Brain microvascular endothelial cell (primary cell): ENCODE measurements at regions not wholly inside any gene's neighbourhood (a gene's known extent, or its start where the extent isn't known, plus 50 kb on each side); places are given as distances from the start of the nearest gene placed in this dataset.
A peak's percentile ranks its signal among the peaks of the same experiment; 100 is the strongest.

Experiments
- DNase-seq: peaks from one replicate; pipeline ENCODE4 v3.0.0-alpha.2; 2020
- H3K27ac ChIP-seq: fragments of 250-450 bp; sonication (Bioruptor Pico); 2 replicates; pipeline ENCODE4 v1.5.1; 2020; ENCODE audit warnings: mild to moderate bottlenecking, moderate library complexity
- H3K27me3 ChIP-seq: fragments of 250-450 bp; sonication (Bioruptor Pico); replicated peaks from 2 replicates; pipeline ENCODE4 v1.5.1; 2020; ENCODE audit warnings: mild to moderate bottlenecking
- H3K36me3 ChIP-seq: fragments of 250-450 bp; sonication (Bioruptor Pico); replicated peaks from 2 replicates; pipeline ENCODE4 v1.5.1; 2020; ENCODE audit warnings: mild to moderate bottlenecking
- H3K4me3 ChIP-seq: 2 replicates; pipeline ENCODE4 v1.5.1; 2011; ENCODE audit warnings: low read depth, mild to moderate bottlenecking, control low read depth, low read length, moderate library complexity
- in situ Hi-C: cut with HindIII; loops from 2 replicates; pipeline ENCODE4 v1.10.0; 2017; ENCODE audit warnings: low sequenced_read_pairs, low pct_ligation_motif_present
- TF ChIP-seq, protein P1 (sequence below): IDR thresholded peaks from 2 replicates; pipeline ENCODE4 v1.5.1; 2011; ENCODE audit warnings: low read depth, mild to moderate bottlenecking, moderate library complexity, low read length, control low read depth, inconsistent platforms; ENCODE audit errors: missing control alignments

DNA sequence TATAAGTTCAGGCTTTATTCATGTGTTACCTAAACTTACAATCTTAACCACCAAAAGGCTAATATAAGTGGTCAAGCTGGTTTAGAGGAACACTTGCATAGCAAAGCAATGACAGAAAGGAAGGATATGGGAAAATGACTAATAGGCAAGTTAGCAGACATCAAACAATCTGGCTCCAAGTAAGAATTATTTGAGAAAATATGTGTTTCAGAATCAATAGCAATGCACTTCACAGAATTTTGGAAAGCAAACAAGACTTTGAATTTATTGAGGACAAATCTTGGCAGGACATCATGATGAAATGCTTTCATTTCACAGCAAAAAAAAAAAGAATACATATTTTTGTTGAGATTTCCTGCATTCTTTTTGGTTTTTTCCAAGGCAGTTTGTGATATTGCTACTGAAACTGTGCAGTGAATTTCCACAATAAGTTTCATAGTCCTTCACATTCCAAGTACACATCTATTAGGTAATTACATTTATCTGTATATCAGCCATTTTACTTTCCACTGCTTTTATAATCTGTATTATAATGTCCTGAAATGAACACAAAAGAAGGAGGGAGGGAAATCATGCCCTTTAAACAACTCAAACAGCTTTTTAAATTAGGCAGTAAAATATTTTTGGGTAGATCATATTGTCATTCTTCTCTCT is 417.9 kb downstream of the NR2F1-AS1 start:
- Histone ChIP-seq H3K36me3 (no peaks in the 10 kb centered on the region), H3K27ac (peak overlapping the region; percentile 88), H3K27me3 (no peaks in the 10 kb centered on the region), H3K4me3 (no peak overlapping the region)
- TF ChIP-seq, protein P1, sequence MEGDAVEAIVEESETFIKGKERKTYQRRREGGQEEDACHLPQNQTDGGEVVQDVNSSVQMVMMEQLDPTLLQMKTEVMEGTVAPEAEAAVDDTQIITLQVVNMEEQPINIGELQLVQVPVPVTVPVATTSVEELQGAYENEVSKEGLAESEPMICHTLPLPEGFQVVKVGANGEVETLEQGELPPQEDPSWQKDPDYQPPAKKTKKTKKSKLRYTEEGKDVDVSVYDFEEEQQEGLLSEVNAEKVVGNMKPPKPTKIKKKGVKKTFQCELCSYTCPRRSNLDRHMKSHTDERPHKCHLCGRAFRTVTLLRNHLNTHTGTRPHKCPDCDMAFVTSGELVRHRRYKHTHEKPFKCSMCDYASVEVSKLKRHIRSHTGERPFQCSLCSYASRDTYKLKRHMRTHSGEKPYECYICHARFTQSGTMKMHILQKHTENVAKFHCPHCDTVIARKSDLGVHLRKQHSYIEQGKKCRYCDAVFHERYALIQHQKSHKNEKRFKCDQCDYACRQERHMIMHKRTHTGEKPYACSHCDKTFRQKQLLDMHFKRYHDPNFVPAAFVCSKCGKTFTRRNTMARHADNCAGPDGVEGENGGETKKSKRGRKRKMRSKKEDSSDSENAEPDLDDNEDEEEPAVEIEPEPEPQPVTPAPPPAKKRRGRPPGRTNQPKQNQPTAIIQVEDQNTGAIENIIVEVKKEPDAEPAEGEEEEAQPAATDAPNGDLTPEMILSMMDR: no peak
- in situ Hi-C loops: no loop called here
- DNase-seq: peak; percentile 62

DNA sequence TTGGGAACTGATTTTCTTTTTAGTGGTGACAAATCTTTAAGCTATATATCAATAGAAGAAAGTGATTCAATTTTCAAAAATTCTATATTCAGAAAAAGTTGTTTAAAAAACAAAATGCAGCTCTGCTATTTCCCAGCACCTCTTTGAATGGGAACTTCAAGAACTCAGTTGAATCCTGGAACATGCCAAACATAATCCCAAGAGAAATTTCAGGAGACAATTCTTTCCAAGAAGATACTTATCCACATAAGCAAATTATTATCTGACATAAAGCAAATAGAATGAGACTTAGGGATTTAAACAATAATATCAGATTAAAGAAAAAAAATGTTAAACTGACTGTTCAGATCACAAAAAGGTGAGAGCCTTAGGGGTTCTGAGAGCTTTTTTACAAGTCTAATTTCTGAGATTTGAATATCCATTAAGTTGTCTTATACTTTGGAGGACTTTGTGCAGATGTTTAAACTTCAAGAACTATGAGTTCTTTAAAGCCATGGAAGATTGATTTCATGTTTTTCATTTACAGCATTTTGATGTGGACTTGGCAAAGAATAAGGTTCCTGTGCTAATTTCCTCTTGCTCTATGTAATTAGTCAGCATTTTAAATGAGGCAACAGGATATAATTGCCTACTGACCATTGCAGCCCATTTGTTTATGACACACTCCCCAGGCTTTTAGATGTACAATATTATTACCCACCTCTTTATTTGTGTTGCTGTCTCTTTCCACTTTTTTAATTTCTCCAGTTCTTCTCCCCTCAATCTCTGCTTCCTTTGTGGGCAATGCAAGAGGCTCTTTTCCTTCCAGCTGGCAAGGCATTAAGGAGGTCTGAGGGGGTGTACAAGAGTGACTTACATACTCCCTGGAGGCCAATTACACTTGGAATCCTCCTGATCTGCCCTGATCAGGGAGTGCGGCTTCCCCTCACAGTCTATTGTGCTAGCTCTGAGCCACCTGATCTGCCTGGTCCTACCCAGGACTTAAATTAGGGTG is 419.1 kb downstream of the NR2F1-AS1 start:
- no peaks in the 10 kb centered on the region for H3K36me3 ChIP-seq
- in situ Hi-C loops: no loop called here
- DNase-seq: peak; percentile 46
- H3K27ac ChIP-seq: peak overlapping the region; percentile 88
- H3K4me3 ChIP-seq: no peak overlapping the region
- H3K27me3 ChIP-seq: no peaks in the 10 kb centered on the region
- TF ChIP-seq, protein P1: no peak

DNA sequence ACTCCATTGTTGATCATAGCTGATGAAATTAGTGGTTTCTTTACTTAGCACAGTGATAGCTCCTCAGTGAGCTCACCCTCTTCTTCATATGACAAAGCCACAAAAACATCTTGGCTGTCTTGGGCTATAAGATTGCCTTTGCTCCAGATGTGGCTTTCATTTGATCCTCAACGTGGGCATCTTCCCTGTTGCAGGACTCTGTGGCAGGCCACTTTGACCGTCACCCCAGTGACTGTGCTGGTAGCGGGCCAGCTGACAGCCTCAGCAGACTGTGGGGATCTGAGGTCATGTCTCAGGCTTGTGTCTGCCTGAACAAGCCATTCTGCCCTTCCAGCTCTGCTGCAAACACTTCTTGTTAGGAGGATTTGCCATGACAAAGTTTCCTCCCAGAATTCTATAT is 422.2 kb downstream of the NR2F1-AS1 start:
- peak; percentile 31 for DNase-seq
- H3K36me3 ChIP-seq: no peaks in the 10 kb centered on the region
- no peaks in the 10 kb centered on the region for H3K27me3 ChIP-seq
- in situ Hi-C loops: no loop called here
- H3K4me3 ChIP-seq: no peak overlapping the region
- no peak overlapping the region for H3K27ac ChIP-seq
- TF ChIP-seq, protein P1: no peak

DNA sequence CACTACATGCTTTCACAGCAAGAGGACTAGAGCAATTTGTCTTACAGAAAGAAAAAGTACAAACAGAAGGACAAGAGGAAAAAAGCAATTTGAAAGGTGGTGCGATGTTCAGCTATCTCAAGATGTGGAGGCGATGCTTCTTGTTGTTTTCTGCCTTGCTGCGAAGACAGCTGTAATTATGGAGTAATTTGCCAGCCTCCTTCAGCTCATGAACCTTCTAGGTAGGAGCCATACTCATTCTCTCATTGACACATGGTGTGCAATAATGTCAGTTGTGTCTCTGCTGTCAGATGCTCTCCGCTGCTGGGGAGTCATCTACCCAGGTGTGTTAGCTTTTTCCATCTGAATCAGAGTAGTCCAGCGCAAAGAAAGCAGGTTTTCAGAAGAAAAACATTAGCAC is 424.5 kb downstream of the NR2F1-AS1 start:
- no peak for DNase-seq
- Histone ChIP-seq H3K4me3 (no peak overlapping the region), H3K36me3 (no peaks in the 10 kb centered on the region), H3K27me3 (no peaks in the 10 kb centered on the region), H3K27ac (no peak overlapping the region)
- TF ChIP-seq, protein P1: no peak
- in situ Hi-C loops: no loop called here

DNA sequence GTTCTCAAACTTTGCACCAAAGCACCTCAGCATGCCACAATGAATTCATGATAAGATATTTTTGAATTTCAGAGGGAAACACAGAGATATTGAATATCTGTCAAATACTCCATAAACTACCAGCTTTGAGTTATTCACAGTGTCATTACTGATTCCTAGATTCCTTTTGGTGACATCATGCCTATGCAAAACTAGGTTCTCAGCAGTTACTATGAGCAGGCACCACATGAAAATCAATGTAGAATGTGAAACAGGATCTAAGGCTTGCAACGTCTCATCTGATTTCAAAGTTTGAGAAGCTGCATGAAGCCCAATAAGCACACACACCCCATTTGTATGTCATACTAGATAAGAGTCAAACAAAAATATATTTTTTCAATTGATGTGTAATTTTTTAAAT is 426.5 kb downstream of the NR2F1-AS1 start:
- H3K36me3 ChIP-seq: no peaks in the 10 kb centered on the region
- H3K4me3 ChIP-seq: no peak overlapping the region
- no peaks in the 10 kb centered on the region for H3K27me3 ChIP-seq
- H3K27ac ChIP-seq: no peak overlapping the region
- TF ChIP-seq, protein P1: no peak
- peak; percentile 20 for DNase-seq
- in situ Hi-C loops: no loop called here
